T-helper 2 cell treated with Interferon-gamma antibody and Interleukin-4, amounts not matched to agents 5 μg/mL and 100 μg/mL, for 36 hours (primary cell): ENCODE measurements at regions not wholly inside any gene's neighbourhood (a gene's known extent, or its start where the extent isn't known, plus 50 kb on each side); places are given as distances from the start of the nearest gene placed in this dataset.
A peak's percentile ranks its signal among the peaks of the same experiment; 100 is the strongest.

Experiments
- DNase-seq: peaks from one replicate; pipeline ENCODE4 v3.0.0; 2021; ENCODE audit warnings: low spot score
- H3K27ac Mint-ChIP-seq: one replicate; pipeline ENCODE4 v1.8.0; 2021; ENCODE audit warnings: mild to moderate bottlenecking, mixed read lengths
- H3K27me3 Mint-ChIP-seq: one replicate; pipeline ENCODE4 v1.8.0; 2021; ENCODE audit warnings: low read depth, mixed read lengths
- H3K36me3 Mint-ChIP-seq: one replicate; pipeline ENCODE4 v1.8.0; 2021; ENCODE audit warnings: low read depth, mixed read lengths
- H3K4me1 Mint-ChIP-seq: one replicate; pipeline ENCODE4 v1.8.0; 2021; ENCODE audit warnings: low read depth, mixed read lengths
- H3K4me3 Mint-ChIP-seq: one replicate; pipeline ENCODE4 v1.8.0; 2022; ENCODE audit warnings: mild to moderate bottlenecking, moderate library complexity, mixed read lengths
- H3K9me3 Mint-ChIP-seq: one replicate; pipeline ENCODE4 v1.8.0; 2021; ENCODE audit warnings: mixed read lengths

- no peak for DNase-seq
- Mint-ChIP-seq H3K4me1 (peaks cover 2% of the 10 kb centered on the region), H3K9me3 (no peaks in the 10 kb centered on the region), H3K27ac (no peak overlapping the region), H3K4me3 (no peak overlapping the region), H3K36me3 (no peaks in the 10 kb centered on the region), H3K27me3 (peaks cover 4% of the 10 kb centered on the region)
Observed at GRCh38 chr5:10866913-10867312, 105.9 kb upstream of the DAP start.

- no peaks in the 10 kb centered on the region for H3K9me3 Mint-ChIP-seq
- peaks cover 2% of the 10 kb centered on the region for H3K4me1 Mint-ChIP-seq
- H3K27me3 Mint-ChIP-seq = peaks cover 6% of the 10 kb centered on the region
- no peak overlapping the region for H3K4me3 Mint-ChIP-seq
- no peaks in the 10 kb centered on the region for H3K36me3 Mint-ChIP-seq
- H3K27ac Mint-ChIP-seq = no peak overlapping the region
- peak; percentile 12 for DNase-seq
Observed at GRCh38 chr5:10863763-10864383, 102.8 kb upstream of the DAP start.

DNA sequence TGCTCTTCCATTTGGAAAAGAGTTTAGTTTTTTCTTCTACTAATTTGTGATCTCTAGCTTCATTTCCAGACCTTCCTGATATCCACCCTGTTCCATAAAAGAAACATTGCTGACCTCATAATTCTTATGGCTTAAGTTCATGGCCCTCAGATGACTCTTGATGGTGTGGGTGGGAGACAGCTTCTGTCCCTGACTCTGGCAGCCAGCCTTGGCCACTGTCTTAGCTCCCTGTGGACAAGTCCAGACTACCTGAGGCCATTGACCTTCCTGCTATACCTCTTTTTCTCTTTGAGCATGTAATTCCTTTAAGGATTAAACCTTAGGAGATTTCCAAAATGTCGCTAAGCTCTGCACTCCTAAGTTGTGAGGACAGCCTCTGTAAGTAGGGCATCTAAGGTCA lies 101.1 kb upstream of the DAP start:
- no peak for DNase-seq
- H3K4me1 Mint-ChIP-seq = peaks cover 2% of the 10 kb centered on the region

GRCh38 chr5:10861423-10861790 lies 100.4 kb upstream of the DAP start:
- H3K4me3 Mint-ChIP-seq = no peak overlapping the region

More for the DNA sequence above, 101.1 kb upstream of the DAP start:
- H3K27ac Mint-ChIP-seq = no peak overlapping the region
- no peaks in the 10 kb centered on the region for H3K36me3 Mint-ChIP-seq
- no peaks in the 10 kb centered on the region for H3K9me3 Mint-ChIP-seq
- peaks cover 11% of the 10 kb centered on the region for H3K27me3 Mint-ChIP-seq
- H3K4me3 Mint-ChIP-seq = no peak overlapping the region

GRCh38 chr5:10860645-10861422 lies 99.8 kb upstream of the DAP start:
- H3K27ac Mint-ChIP-seq = no peak overlapping the region
- H3K36me3 Mint-ChIP-seq = no peaks in the 10 kb centered on the region
- no peak for DNase-seq
- H3K27me3 Mint-ChIP-seq = peaks cover 13% of the 10 kb centered on the region
- no peaks in the 10 kb centered on the region for H3K9me3 Mint-ChIP-seq
- no peak overlapping the region for H3K4me3 Mint-ChIP-seq
- peaks cover 2% of the 10 kb centered on the region for H3K4me1 Mint-ChIP-seq

More at GRCh38 chr5:10861423-10861790, 100.4 kb upstream of the DAP start:
- no peak overlapping the region for H3K27ac Mint-ChIP-seq
- peaks cover 2% of the 10 kb centered on the region for H3K4me1 Mint-ChIP-seq
- peaks cover 13% of the 10 kb centered on the region for H3K27me3 Mint-ChIP-seq
- H3K9me3 Mint-ChIP-seq = no peaks in the 10 kb centered on the region
- DNase-seq = no peak
- no peaks in the 10 kb centered on the region for H3K36me3 Mint-ChIP-seq

DNA sequence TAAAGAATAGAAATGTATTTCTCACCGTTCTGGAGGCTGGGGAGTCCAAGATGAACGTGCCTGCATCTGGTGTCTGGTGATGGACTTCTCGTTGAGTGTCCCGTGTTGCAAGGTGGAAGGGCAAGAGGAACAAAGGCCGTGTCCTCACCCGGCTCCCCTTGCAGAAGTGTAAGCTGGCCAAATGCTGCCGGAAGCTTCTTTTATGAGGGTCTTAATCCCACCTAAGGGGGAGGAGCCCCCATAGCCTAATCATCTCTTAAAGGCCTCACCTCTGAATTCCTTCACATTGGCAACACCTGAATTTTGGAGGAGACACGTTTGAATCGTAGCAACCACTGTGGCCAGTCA lies 99.1 kb upstream of the DAP start:
- Mint-ChIP-seq H3K27me3 (peaks cover 13% of the 10 kb centered on the region), H3K4me3 (no peak overlapping the region), H3K36me3 (no peaks in the 10 kb centered on the region), H3K4me1 (peaks cover 2% of the 10 kb centered on the region), H3K27ac (no peak overlapping the region), H3K9me3 (no peaks in the 10 kb centered on the region)
- DNase-seq = no peak

- no peak for DNase-seq
- no peak overlapping the region for H3K4me3 Mint-ChIP-seq
- H3K27ac Mint-ChIP-seq = no peak overlapping the region
- no peaks in the 10 kb centered on the region for H3K9me3 Mint-ChIP-seq
- H3K4me1 Mint-ChIP-seq = peaks cover 2% of the 10 kb centered on the region
- H3K27me3 Mint-ChIP-seq = peaks cover 13% of the 10 kb centered on the region
- no peaks in the 10 kb centered on the region for H3K36me3 Mint-ChIP-seq
Observed at GRCh38 chr5:10859393-10860195, 98.6 kb upstream of the DAP start.

DNA sequence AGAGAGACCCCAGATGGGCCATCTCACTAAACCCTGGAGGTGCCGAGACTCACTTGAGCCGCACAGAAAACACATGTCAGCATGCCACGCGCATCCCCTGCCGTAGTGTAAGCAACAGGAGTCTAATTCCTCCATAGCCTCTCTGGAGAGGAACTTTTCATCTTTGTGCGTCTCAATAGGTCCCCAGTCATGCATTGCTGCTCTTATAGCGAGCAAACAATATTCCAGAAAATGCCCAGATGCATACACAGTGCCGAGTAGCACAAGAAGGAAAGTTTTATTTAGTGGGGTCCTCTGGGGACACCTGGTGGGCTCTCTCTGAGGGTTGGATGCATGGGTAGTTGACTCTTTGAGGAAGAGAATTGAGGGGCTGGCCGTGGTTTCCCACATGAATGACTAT lies 97.9 kb upstream of the DAP start:
- peaks cover 2% of the 10 kb centered on the region for H3K4me1 Mint-ChIP-seq
- no peak overlapping the region for H3K27ac Mint-ChIP-seq
- H3K27me3 Mint-ChIP-seq = peaks cover 13% of the 10 kb centered on the region
- no peak overlapping the region for H3K4me3 Mint-ChIP-seq
- no peaks in the 10 kb centered on the region for H3K9me3 Mint-ChIP-seq
- no peak for DNase-seq
- H3K36me3 Mint-ChIP-seq = no peaks in the 10 kb centered on the region

DNA sequence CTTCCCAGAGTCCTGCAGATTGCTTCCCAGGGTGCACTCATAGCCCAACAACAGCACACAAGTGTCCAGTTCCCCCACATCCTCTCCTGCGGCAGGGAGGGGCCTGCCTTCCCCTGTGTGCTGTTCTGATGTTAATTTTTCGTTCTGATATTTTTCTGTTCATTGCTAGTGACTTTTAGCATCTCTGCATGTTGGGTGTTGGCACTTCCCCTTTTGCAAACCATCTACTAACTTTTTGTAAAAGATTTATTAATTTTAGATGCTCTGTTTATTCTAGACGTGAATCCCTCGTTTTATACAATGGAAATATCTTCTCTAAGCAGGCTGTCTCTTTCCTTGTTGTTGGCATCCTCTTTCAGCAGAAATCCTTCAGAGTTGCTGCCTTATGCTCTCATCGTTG lies 97.3 kb upstream of the DAP start:
- DNase-seq = no peak
- H3K36me3 Mint-ChIP-seq = no peaks in the 10 kb centered on the region
- no peaks in the 10 kb centered on the region for H3K9me3 Mint-ChIP-seq
- H3K27me3 Mint-ChIP-seq = peaks cover 11% of the 10 kb centered on the region
- no peak overlapping the region for H3K4me3 Mint-ChIP-seq
- H3K27ac Mint-ChIP-seq = no peak overlapping the region
- no peaks in the 10 kb centered on the region for H3K4me1 Mint-ChIP-seq

GRCh38 chr5:10857338-10857733 lies 96.3 kb upstream of the DAP start:
- Mint-ChIP-seq H3K27ac (no peak overlapping the region), H3K4me1 (no peaks in the 10 kb centered on the region), H3K27me3 (peaks cover 9% of the 10 kb centered on the region), H3K9me3 (no peaks in the 10 kb centered on the region), H3K36me3 (no peaks in the 10 kb centered on the region), H3K4me3 (no peak overlapping the region)
- DNase-seq = no peak

GRCh38 chr5:10856683-10857337 lies 95.8 kb upstream of the DAP start:
- H3K27me3 Mint-ChIP-seq = peaks cover 9% of the 10 kb centered on the region
- no peaks in the 10 kb centered on the region for H3K36me3 Mint-ChIP-seq
- H3K4me1 Mint-ChIP-seq = no peaks in the 10 kb centered on the region
- H3K9me3 Mint-ChIP-seq = no peaks in the 10 kb centered on the region
- no peak overlapping the region for H3K27ac Mint-ChIP-seq
- no peak overlapping the region for H3K4me3 Mint-ChIP-seq
- DNase-seq = no peak

DNA sequence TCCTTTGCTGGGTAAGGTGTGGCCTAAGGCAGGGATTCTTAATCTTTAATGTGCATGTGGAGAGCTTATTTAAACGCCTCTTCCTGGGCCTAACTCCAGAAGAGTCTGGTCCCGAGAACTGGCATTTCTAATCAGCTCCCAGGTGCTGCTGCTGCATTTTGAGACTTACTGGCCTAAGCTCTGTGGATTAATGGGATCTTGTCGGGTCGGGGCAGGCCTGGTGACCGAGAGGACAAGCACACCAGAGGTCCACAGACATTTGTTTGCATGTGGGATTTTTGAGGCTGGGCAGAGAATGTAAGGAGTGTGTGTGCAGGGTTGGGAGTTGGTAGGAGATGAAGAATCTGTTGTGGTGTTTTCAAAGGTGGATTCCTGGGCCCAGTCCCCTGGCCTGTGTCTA lies 95.0 kb upstream of the DAP start:
- Mint-ChIP-seq H3K4me1 (no peaks in the 10 kb centered on the region), H3K36me3 (no peaks in the 10 kb centered on the region), H3K27ac (no peak overlapping the region), H3K27me3 (peaks cover 7% of the 10 kb centered on the region), H3K4me3 (no peak overlapping the region), H3K9me3 (no peaks in the 10 kb centered on the region)
- DNase-seq = no peak

DNA sequence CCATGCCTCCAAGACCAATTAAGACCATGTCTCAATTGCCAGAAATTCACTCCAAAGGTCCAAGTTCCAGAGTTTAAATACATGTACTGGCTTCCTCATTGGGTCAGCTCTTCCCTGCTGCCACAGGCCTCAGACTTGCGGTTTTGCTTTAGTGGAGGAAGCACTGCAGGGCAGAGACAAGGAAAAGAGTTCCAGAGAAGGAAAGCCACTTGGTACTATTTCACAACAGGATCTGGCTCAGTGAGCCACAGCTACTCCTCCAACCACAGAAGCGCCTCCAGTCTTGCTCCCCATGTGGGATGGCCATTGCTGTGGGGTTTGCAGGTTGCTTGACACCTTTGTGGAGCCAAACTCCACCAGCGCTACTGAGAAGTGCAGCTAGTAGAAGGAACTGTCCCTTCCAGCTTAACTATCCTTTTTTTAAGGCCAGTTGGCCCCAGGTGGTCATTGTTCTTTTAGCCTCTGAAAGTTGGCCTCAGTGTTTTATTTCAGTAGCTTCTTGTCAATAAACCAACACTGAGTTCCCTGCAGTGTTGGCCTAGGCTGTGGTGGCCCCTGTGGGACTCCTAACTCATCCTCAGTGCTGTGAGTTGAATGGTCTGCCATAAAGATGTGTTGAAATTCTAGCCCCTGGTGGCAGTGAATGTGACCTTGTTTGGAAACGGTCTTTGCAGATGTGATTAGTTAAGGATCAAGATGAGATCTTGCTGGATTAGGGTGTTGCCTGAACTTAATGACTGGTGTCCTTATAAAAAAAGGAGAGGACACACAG lies 93.7 kb upstream of the DAP start:
- Mint-ChIP-seq H3K4me3 (no peak overlapping the region), H3K4me1 (no peaks in the 10 kb centered on the region), H3K36me3 (no peaks in the 10 kb centered on the region), H3K27ac (no peak overlapping the region), H3K9me3 (no peaks in the 10 kb centered on the region), H3K27me3 (peaks cover 7% of the 10 kb centered on the region)
- no peak for DNase-seq
